Ovary (tissue), 7 donors: ENCODE measurements at regions not wholly inside any gene's neighbourhood (a gene's known extent, or its start where the extent isn't known, plus 50 kb on each side); places are given as distances from the start of the nearest gene placed in this dataset.

Experiments
- DNase-seq, 5 donors: peaks; one replicate each; pipeline ENCODE4 v3.0.0-alpha.2; 2019 to 2020
- H3K27ac ChIP-seq, 2 donors: fragments of 200-600 bp; one replicate each; pipeline versions ENCODE4 v1.5.1 to v1.8.0; 2019 to 2022
- H3K27me3 ChIP-seq: fragments of 200-600 bp; one replicate; pipeline ENCODE4 v1.8.0; 2022
- H3K36me3 ChIP-seq: fragments of 200-600 bp; sonication (generic); one replicate; pipeline ENCODE4 v1.5.1; 2019
- H3K4me1 ChIP-seq: one replicate; pipeline ENCODE4 v1.8.1; 2013; ENCODE audit warnings: mild to moderate bottlenecking, moderate library complexity; ENCODE audit not compliant: insufficient read depth
- H3K4me3 ChIP-seq: fragments of 200-600 bp; sonication (generic); one replicate; pipeline ENCODE4 v1.5.1; 2017
- H3K9me3 ChIP-seq, 2 donors: fragments of 200-600 bp in 1 of 2; sonication (generic) in 1 of 2; one replicate each; pipeline versions ENCODE4 v1.5.1 to v1.8.1; 2013 to 2019; ENCODE audit warnings: mild to moderate bottlenecking in 1 of 2, moderate library complexity in 1 of 2
- EP300 ChIP-seq: sonication (generic); formaldehyde crosslinking; IDR thresholded peaks from one replicate; pipeline ENCODE4 v1.6.1; 2017; ENCODE audit warnings: antibody characterized with exemption
- POLR2A ChIP-seq: fragments of 450-650 bp; IDR thresholded peaks from one replicate; pipeline ENCODE4 v1.6.1; 2017; ENCODE audit warnings: antibody characterized with exemption, mild to moderate bottlenecking, moderate library complexity
- WGBS, 3 donors: extraction: QIAGEN DNeasy Blood & Tissue Kit in 1 of 3; methylation state at CpG; one replicate each; pipeline versions ENCODE4 v1.1.5 to v1.1.7; 2013 to 2017; 5-methylcytosine and 5-hydroxymethylcytosine counted together
- intact Hi-C, 4 donors: fragments of 100-400 bp; cut with DNase I; formaldehyde crosslinking; loops; one replicate each; pipeline versions ENCODE4 v1.11.0 to v1.15.1; 2022 to 2023
- TF ChIP-seq, protein P1 (sequence below), 3 donors: fragments of 450-650 bp in 2 of 3; fragments of 200-600 bp in 1 of 3; IDR thresholded peaks; one replicate each; pipeline versions ENCODE4 v1.5.1 to v1.8.0; 2016 to 2022; ENCODE audit warnings: antibody characterized with exemption in 3 of 3, mild to moderate bottlenecking in 1 of 3
- donor health status: DM: no; HTN: no; CAD: no; lungs with moderate emphysema.
- donor health status: DM: no; HTN: no; CAD: no.
- donor health status: Bipolar disorder and iron deficiency.
- donor health status: DM: no; HTN: no; CAD: no.
- donor health status: DM: yes; HTN: yes; CAD: no.

DNA sequence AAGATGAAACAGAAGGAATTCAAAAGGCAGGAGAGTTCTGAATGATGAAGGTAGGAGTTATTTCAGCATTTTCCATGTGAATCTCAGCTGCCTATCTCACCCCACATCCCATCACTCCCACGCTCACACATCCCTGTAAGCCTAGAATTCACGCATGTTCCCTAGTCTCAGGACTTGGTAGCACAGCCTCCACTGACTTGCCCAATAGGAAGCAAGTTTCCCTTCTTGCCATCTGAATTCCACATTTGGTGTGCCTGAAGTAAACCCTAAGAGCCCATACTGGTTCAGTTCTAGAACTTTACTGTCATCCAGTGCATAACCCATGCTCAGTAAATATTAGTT, 56.6 kb downstream of the STYXL2 start:
- intact Hi-C loops: no loop called here
- no peak overlapping the region for H3K4me3 ChIP-seq
- no peak for DNase-seq
- TF ChIP-seq EP300: no peak
- TF ChIP-seq POLR2A: no peak
- TF ChIP-seq, protein P1, sequence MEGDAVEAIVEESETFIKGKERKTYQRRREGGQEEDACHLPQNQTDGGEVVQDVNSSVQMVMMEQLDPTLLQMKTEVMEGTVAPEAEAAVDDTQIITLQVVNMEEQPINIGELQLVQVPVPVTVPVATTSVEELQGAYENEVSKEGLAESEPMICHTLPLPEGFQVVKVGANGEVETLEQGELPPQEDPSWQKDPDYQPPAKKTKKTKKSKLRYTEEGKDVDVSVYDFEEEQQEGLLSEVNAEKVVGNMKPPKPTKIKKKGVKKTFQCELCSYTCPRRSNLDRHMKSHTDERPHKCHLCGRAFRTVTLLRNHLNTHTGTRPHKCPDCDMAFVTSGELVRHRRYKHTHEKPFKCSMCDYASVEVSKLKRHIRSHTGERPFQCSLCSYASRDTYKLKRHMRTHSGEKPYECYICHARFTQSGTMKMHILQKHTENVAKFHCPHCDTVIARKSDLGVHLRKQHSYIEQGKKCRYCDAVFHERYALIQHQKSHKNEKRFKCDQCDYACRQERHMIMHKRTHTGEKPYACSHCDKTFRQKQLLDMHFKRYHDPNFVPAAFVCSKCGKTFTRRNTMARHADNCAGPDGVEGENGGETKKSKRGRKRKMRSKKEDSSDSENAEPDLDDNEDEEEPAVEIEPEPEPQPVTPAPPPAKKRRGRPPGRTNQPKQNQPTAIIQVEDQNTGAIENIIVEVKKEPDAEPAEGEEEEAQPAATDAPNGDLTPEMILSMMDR (IDR thresholded peaks at IDR 0.05): no peak
- no peaks in the 10 kb centered on the region for H3K4me1 ChIP-seq
- WGBS, 3 donors: 80 to 82% (median 81%) methylated on average over 2 of the region's 2 CpGs
- no peaks in the 10 kb centered on the region for H3K36me3 ChIP-seq
- no peak overlapping the region for H3K27ac ChIP-seq
- H3K9me3 ChIP-seq: no peaks in the 10 kb centered on the region
- H3K27me3 ChIP-seq: no peaks in the 10 kb centered on the region

- no peaks in the 10 kb centered on the region for H3K27me3 ChIP-seq
- no peak for DNase-seq
- TF ChIP-seq POLR2A (no peak), EP300 (no peak)
- TF ChIP-seq, protein P1 (IDR thresholded peaks at IDR 0.05): no peak
- no peaks in the 10 kb centered on the region for H3K36me3 ChIP-seq
- H3K4me1 ChIP-seq: no peaks in the 10 kb centered on the region
- WGBS, 3 donors: 37 to 44% (median 40%) methylated on average over 5 to 6 of the region's 6 CpGs
- no peaks in the 10 kb centered on the region for H3K9me3 ChIP-seq
- H3K27ac ChIP-seq: no peak overlapping the region
- intact Hi-C loops: no loop called here
- no peak overlapping the region for H3K4me3 ChIP-seq
Observed at GRCh38 chr1:167152192-167152876, 58.5 kb downstream of the STYXL2 start.

GRCh38 chr1:167156466-167156865, 62.6 kb downstream of the STYXL2 start:
- no peaks in the 10 kb centered on the region for H3K27me3 ChIP-seq
- DNase-seq: no peak
- intact Hi-C loops: no loop called here
- no peaks in the 10 kb centered on the region for H3K9me3 ChIP-seq
- H3K27ac ChIP-seq: no peak overlapping the region
- H3K4me1 ChIP-seq: no peaks in the 10 kb centered on the region
- H3K4me3 ChIP-seq: no peak overlapping the region
- WGBS, 3 donors: 70 to 90% (median 87%) methylated on average over 4 of the region's 4 CpGs
- H3K36me3 ChIP-seq: no peaks in the 10 kb centered on the region
- TF ChIP-seq, protein P1 (IDR thresholded peaks at IDR 0.05): no peak

DNA sequence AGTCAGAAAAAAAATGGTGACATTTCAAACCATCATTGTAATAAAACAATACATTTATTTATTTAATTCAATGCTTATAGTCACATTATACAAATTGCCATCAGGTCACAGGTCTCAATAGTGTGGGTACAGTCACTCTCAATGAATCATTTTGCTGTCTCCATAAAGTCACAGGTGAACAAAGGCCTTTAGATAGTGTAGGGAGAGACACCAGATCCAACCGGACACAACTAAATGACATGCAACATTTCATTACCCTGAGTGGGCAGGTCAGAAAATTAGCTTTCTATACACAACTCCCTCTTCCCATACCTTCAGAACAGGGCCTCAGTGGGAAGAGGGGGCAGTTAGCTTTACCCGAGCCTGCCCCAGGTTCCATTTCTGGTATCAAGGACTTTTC, 63.2 kb downstream of the STYXL2 start:
- intact Hi-C loops: no loop called here
- Histone ChIP-seq H3K4me3 (no peak overlapping the region), H3K4me1 (no peaks in the 10 kb centered on the region), H3K9me3 (no peaks in the 10 kb centered on the region), H3K27ac (no peak overlapping the region), H3K27me3 (no peaks in the 10 kb centered on the region), H3K36me3 (no peaks in the 10 kb centered on the region)
- TF ChIP-seq POLR2A (no peak), EP300 (no peak)
- TF ChIP-seq, protein P1 (IDR thresholded peaks at IDR 0.05): no peak
- no peak for DNase-seq
- 74 to 85% (median 79%) methylated on average over 2 of the region's 2 CpGs for WGBS, 3 donors
